ENCODE measurements at regions not wholly inside any gene's neighbourhood (a gene's known extent, or its start where the extent isn't known, plus 50 kb on each side); places are given as distances from the start of the nearest gene placed in this dataset.

GRCh38 chr13:105906746-105907145 lies 628.7 kb downstream of the EFNB2 start:
- Histone ChIP-seq H3K79me2 (ENCODE audit: control insufficient read depth, low read length) (no peaks in the 10 kb centered on the region), H3K9me2 (replicated peaks; ENCODE audit: control insufficient read depth, low read length) (no peaks in the 10 kb centered on the region), H3K9me3 (ENCODE audit: control insufficient read depth, insufficient read depth, low read length) (no peaks in the 10 kb centered on the region), H3K27ac (ENCODE audit: low read depth, low read length) (no peak overlapping the region), H3K4me2 (ENCODE audit: low read length) (no peak overlapping the region), H3F3A (ENCODE audit: control insufficient read depth, insufficient read depth) (no peaks in the 10 kb centered on the region), H3K36me3 (ENCODE audit: control insufficient read depth, low read length) (no peaks in the 10 kb centered on the region), H4K20me1 (ENCODE audit: control insufficient read depth, insufficient read depth, low read depth, low read length) (no peaks in the 10 kb centered on the region), H3K4me3 (ENCODE audit: low read length) (no peak overlapping the region), H3K4me1 (ENCODE audit: control insufficient read depth, low read length) (no peaks in the 10 kb centered on the region), H3K27me3 (ENCODE audit: control insufficient read depth, low read length) (no peaks in the 10 kb centered on the region)
- TF ChIP-seq CTCF (IDR thresholded peaks at IDR 0.05; ENCODE audit: low read depth, low read length, poor library complexity, severe bottlenecking) (no peak), EZH2phosphoT487 (IDR thresholded peaks at IDR 0.05; ENCODE audit: borderline replicate concordance, low read length) (no peak)

GRCh38 chr13:105904034-105904742 lies 631.3 kb downstream of the EFNB2 start:
- Histone ChIP-seq H3K9me3 (ENCODE audit: control insufficient read depth, insufficient read depth, low read length) (no peaks in the 10 kb centered on the region), H4K20me1 (ENCODE audit: control insufficient read depth, insufficient read depth, low read depth, low read length) (no peaks in the 10 kb centered on the region), H3K27ac (ENCODE audit: low read depth, low read length) (no peak overlapping the region), H3K79me2 (ENCODE audit: control insufficient read depth, low read length) (no peaks in the 10 kb centered on the region), H3K4me1 (ENCODE audit: control insufficient read depth, low read length) (no peaks in the 10 kb centered on the region), H3K27me3 (ENCODE audit: control insufficient read depth, low read length) (no peaks in the 10 kb centered on the region), H3F3A (ENCODE audit: control insufficient read depth, insufficient read depth) (no peaks in the 10 kb centered on the region), H3K9me2 (replicated peaks; ENCODE audit: control insufficient read depth, low read length) (no peaks in the 10 kb centered on the region), H3K36me3 (ENCODE audit: control insufficient read depth, low read length) (no peaks in the 10 kb centered on the region), H3K4me3 (ENCODE audit: low read length) (no peak overlapping the region), H3K4me2 (ENCODE audit: low read length) (no peak overlapping the region)
- TF ChIP-seq EZH2phosphoT487 (IDR thresholded peaks at IDR 0.05; ENCODE audit: borderline replicate concordance, low read length): no peak
- no peak for TF ChIP-seq CTCF (IDR thresholded peaks at IDR 0.05; ENCODE audit: low read depth, low read length, poor library complexity, severe bottlenecking)

GRCh38 chr13:105902396-105902795 lies 633.1 kb downstream of the EFNB2 start:
- Histone ChIP-seq H3K9me2 (replicated peaks; ENCODE audit: control insufficient read depth, low read length) (no peaks in the 10 kb centered on the region), H3K36me3 (ENCODE audit: control insufficient read depth, low read length) (no peaks in the 10 kb centered on the region), H3K79me2 (ENCODE audit: control insufficient read depth, low read length) (no peaks in the 10 kb centered on the region), H4K20me1 (ENCODE audit: control insufficient read depth, insufficient read depth, low read depth, low read length) (no peaks in the 10 kb centered on the region), H3F3A (ENCODE audit: control insufficient read depth, insufficient read depth) (no peaks in the 10 kb centered on the region), H3K27ac (ENCODE audit: low read depth, low read length) (no peak overlapping the region), H3K4me3 (ENCODE audit: low read length) (no peak overlapping the region), H3K27me3 (ENCODE audit: control insufficient read depth, low read length) (no peaks in the 10 kb centered on the region), H3K4me1 (ENCODE audit: control insufficient read depth, low read length) (no peaks in the 10 kb centered on the region), H3K9me3 (ENCODE audit: control insufficient read depth, insufficient read depth, low read length) (no peaks in the 10 kb centered on the region), H3K4me2 (ENCODE audit: low read length) (no peak overlapping the region)
- TF ChIP-seq EZH2phosphoT487 (IDR thresholded peaks at IDR 0.05; ENCODE audit: borderline replicate concordance, low read length) (no peak), CTCF (IDR thresholded peaks at IDR 0.05; ENCODE audit: low read depth, low read length, poor library complexity, severe bottlenecking) (no peak)
